ENCODE measurements at regions not wholly inside any gene's neighbourhood (a gene's known extent, or its start where the extent isn't known, plus 50 kb on each side); places are given as distances from the start of the nearest gene placed in this dataset.

GRCh38 chr4:137310166-137310565, 222.1 kb downstream of the PCDH18 start:
- TF ChIP-seq CTCF (IDR thresholded peaks at IDR 0.05): no peak
- TF ChIP-seq EZH2 (IDR thresholded peaks at IDR 0.05): no peak
- TF ChIP-seq EZH2phosphoT487 (IDR thresholded peaks at IDR 0.05): no peak
